ENCODE measurements at regions not wholly inside any gene's neighbourhood (a gene's known extent, or its start where the extent isn't known, plus 50 kb on each side); places are given as distances from the start of the nearest gene placed in this dataset.

- TF ChIP-seq MEF2A (IDR thresholded peaks at IDR 0.05; ENCODE audit: insufficient read depth, low read depth, low read length) (no peak), LARP7 (IDR thresholded peaks at IDR 0.05) (no peak), IRF4 (IDR thresholded peaks at IDR 0.05; ENCODE audit: low read depth, low read length) (no peak)
These were observed 65.4 kb upstream of the DNAJC10 start (continued) for GRCh38 chr2:182650704-182651103.

- FAIRE-seq (no peak), ATAC-seq (no peak), DNase-seq (ENCODE audit: low read depth, low spot score) (no peak)
- no peaks in the 10 kb centered on the region for H3K79me2 ChIP-seq (ENCODE audit: control insufficient read depth, insufficient read depth, low read length)
- H3K4me1 ChIP-seq (ENCODE audit: control insufficient read depth, insufficient read depth, low read length), result no peaks in the 10 kb centered on the region
- H3K27ac ChIP-seq (ENCODE audit: control insufficient read depth, insufficient read depth), result no peak overlapping the region
- SMC1A ChIA-PET (ENCODE audit: uncharacterized antibody, unreplicated experiment), result interaction anchor here (1.4 to 1.7 kb wide), 2 partner anchors 328 to 411 kb away, joined by 7 to 9 read pairs; no protein-coding TSS in a partner anchor
- H3K4me2 ChIP-seq (ENCODE audit: control insufficient read depth, insufficient read depth), result no peak overlapping the region
- H3K27me3 ChIP-seq (replicated peaks in 1 of 2; ENCODE audit: control insufficient read depth in 2 of 2, insufficient read depth in 2 of 2, low read length in 1 of 2), result no peaks in the 10 kb centered on the region; a peak in 1 of 4 replicates
- no peaks in the 10 kb centered on the region for H3K9me3 ChIP-seq (replicated peaks; ENCODE audit: control insufficient read depth, insufficient read depth, low read length)
- CTCF ChIA-PET, result interaction anchor here (1.2 to 2.6 kb wide), 4 partner anchors 9 to 665 kb away, joined by 3 to 25 read pairs (median 14); no protein-coding TSS in a partner anchor
- in situ Hi-C loops (cut with MboI), result loop anchor here (5.0 to 10.0 kb wide), 4 partner anchors 332 to 908 kb away; no protein-coding TSS in a partner anchor
- 18% methylated on average over 6 of the region's 6 CpGs for WGBS (ENCODE audit: insufficient coverage, insufficient replicate concordance, low lambda C conversion rate, missing lambda C conversion rate)
- no peak for TF ChIP-seq SIN3A (IDR thresholded peaks at IDR 0.05; ENCODE audit: low read depth, low read length)
- TF ChIP-seq EGR1 (IDR thresholded peaks at IDR 0.05; ENCODE audit: borderline replicate concordance in 1 of 2, low read depth in 2 of 2, low read length in 2 of 2), result no peak
- TF ChIP-seq CREB1 (IDR thresholded peaks at IDR 0.05; ENCODE audit: low read depth), result no peak
- H3K4me3 ChIP-seq, result no peak overlapping the region
- intact Hi-C loops (cut with micrococcal nuclease; ENCODE audit: unreplicated experiment), result loop anchor here (5.0 to 10.0 kb wide), 2 partner anchors 678 to 910 kb away; no protein-coding TSS in a partner anchor
- RAD21 ChIA-PET (ENCODE audit: unreplicated experiment), result interaction anchor here (0.8 to 1.6 kb wide), 3 partner anchors 328 to 467 kb away, joined by 3 to 7 read pairs (median 5); no protein-coding TSS in a partner anchor
- no peaks in the 10 kb centered on the region for H4K20me1 ChIP-seq (ENCODE audit: control insufficient read depth, insufficient read depth)
- no peaks in the 10 kb centered on the region for H3K36me3 ChIP-seq (ENCODE audit: control insufficient read depth in 2 of 2, insufficient read depth in 2 of 2, low read length in 1 of 2)
- POLR2A ChIA-PET, result no interaction called here
- no peak overlapping the region for H3K9ac ChIP-seq (ENCODE audit: control insufficient read depth, insufficient read depth, low read length)
- BruUV-seq (replicated peaks), result no TSS peak
- H2AFZ ChIP-seq (ENCODE audit: control insufficient read depth, low read depth, low read length), result no peak overlapping the region
These were observed 63.7 kb upstream of the DNAJC10 start for GRCh38 chr2:182652326-182652725.

GRCh38 chr2:182655750-182656149 lies 60.3 kb upstream of the DNAJC10 start:
- TF ChIP-seq SUZ12 (IDR thresholded peaks at IDR 0.05; ENCODE audit: unreplicated experiment) (no peak), BMI1 (IDR thresholded peaks at IDR 0.05; ENCODE audit: borderline replicate concordance) (no peak), SPI1 (IDR thresholded peaks at IDR 0.05; ENCODE audit: borderline replicate concordance, insufficient read depth, low read depth, low read length) (no peak)
- ATAC-seq (no peak), FAIRE-seq (no peak), DNase-seq (ENCODE audit: low read depth, low spot score) (no peak)
- Histone ChIP-seq H2AFZ (ENCODE audit: control insufficient read depth, low read depth, low read length) (no peak overlapping the region), H3K4me3 (no peak overlapping the region), H3K9me3 (replicated peaks; ENCODE audit: control insufficient read depth, insufficient read depth, low read length) (no peaks in the 10 kb centered on the region), H3K4me2 (ENCODE audit: control insufficient read depth, insufficient read depth) (no peak overlapping the region), H3K79me2 (ENCODE audit: control insufficient read depth, insufficient read depth, low read length) (no peaks in the 10 kb centered on the region), H4K20me1 (ENCODE audit: control insufficient read depth, insufficient read depth) (no peaks in the 10 kb centered on the region), H3K27me3 (replicated peaks in 1 of 2; ENCODE audit: control insufficient read depth in 2 of 2, insufficient read depth in 2 of 2, low read length in 1 of 2) (peaks cover 0 to 4% of the 10 kb centered on the region in 2 experiments; a peak in 1 of 4 replicates), H3K9ac (ENCODE audit: control insufficient read depth, insufficient read depth, low read length) (no peak overlapping the region), H3K27ac (ENCODE audit: control insufficient read depth, insufficient read depth) (no peak overlapping the region), H3K4me1 (ENCODE audit: control insufficient read depth, insufficient read depth, low read length) (no peaks in the 10 kb centered on the region), H3K36me3 (ENCODE audit: control insufficient read depth in 2 of 2, insufficient read depth in 2 of 2, low read length in 1 of 2) (no peaks in the 10 kb centered on the region)
- in situ Hi-C loops (cut with MboI), result loop anchor here (10.0 kb wide), 2 partner anchors 329 to 911 kb away; no protein-coding TSS in a partner anchor
- RAD21 ChIA-PET (ENCODE audit: unreplicated experiment), result no interaction called here
- intact Hi-C loops (cut with micrococcal nuclease; ENCODE audit: unreplicated experiment), result loop anchor here (10.0 kb wide), 1 partner anchor 681 kb away; no protein-coding TSS in a partner anchor
- WGBS (ENCODE audit: insufficient coverage, insufficient replicate concordance, low lambda C conversion rate, missing lambda C conversion rate), result 0% methylated on average over 1 of the region's 1 CpG
- no TSS peak for BruUV-seq (replicated peaks)
- POLR2A ChIA-PET, result no interaction called here
- SMC1A ChIA-PET (ENCODE audit: uncharacterized antibody, unreplicated experiment), result no interaction called here
- CTCF ChIA-PET, result interaction anchor here (0.5 to 1.4 kb wide), 4 partner anchors 10 to 1033 kb away, joined by 3 to 5 read pairs (median 4); no protein-coding TSS in a partner anchor

Measured in GM12878 (cell line).